ENCODE measurements at regions not wholly inside any gene's neighbourhood (a gene's known extent, or its start where the extent isn't known, plus 50 kb on each side); places are given as distances from the start of the nearest gene placed in this dataset.
"Not testable (repeated sequence)": the region's sequence is repeated elsewhere in the genome, so short reads cannot be mapped to it uniquely, and the experiment has no call there.

DNA sequence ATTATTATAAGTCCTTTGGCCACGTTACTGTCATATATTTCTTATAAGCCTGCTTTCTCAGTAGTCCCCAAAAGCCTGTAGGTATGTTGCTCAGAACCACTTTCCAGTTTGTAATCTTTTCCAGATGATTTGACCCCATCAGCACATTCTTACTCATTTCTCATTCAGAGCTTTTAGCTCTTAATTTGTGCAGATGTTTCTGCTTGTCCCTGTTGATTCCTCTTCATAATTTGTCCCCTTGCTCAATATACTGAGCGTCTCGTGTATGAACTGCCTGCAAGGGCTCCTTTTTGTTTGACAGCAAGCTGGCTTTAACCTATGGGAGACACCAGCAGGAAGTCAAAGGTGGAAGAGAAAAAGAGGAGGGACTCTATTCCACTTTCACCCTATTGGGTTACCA lies 733.8 kb upstream of the GJE1 start:
- no peak for DNase-seq (ENCODE audit: low read depth)
- no peak overlapping the region for H3K4me3 ChIP-seq (ENCODE audit: low read depth, low read length)
- TF ChIP-seq, protein P1, sequence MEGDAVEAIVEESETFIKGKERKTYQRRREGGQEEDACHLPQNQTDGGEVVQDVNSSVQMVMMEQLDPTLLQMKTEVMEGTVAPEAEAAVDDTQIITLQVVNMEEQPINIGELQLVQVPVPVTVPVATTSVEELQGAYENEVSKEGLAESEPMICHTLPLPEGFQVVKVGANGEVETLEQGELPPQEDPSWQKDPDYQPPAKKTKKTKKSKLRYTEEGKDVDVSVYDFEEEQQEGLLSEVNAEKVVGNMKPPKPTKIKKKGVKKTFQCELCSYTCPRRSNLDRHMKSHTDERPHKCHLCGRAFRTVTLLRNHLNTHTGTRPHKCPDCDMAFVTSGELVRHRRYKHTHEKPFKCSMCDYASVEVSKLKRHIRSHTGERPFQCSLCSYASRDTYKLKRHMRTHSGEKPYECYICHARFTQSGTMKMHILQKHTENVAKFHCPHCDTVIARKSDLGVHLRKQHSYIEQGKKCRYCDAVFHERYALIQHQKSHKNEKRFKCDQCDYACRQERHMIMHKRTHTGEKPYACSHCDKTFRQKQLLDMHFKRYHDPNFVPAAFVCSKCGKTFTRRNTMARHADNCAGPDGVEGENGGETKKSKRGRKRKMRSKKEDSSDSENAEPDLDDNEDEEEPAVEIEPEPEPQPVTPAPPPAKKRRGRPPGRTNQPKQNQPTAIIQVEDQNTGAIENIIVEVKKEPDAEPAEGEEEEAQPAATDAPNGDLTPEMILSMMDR (IDR thresholded peaks at IDR 0.05; ENCODE audit: control insufficient read depth, extremely low read depth, insufficient read depth) = no peak

DNA sequence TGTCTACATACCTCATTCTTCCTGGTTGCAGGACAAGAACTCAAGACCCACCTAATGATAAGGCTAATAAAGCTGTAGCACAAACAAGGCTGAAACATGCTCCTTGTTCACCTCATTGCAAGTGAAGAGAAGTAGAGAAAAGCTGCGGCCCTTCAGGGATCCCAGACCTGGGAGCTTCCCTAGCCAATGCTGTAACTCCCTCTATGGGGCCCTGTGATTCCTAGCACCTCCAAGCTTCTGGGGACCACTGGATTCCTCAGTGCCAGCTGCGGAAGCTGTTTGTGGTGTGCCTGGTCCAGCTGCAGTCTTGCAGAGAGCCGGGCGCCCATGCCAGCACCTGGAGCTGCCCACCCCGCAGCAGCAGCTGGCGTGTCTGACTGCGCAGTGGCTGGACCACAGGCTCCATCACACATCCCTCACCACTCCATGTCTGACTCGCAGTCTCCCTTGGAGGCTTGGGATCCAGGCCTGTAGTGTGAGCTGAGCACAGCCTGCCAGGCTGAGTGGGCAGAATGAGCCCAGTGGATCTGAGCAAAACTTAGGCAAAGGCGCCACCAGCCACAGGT lies 737.2 kb upstream of the GJE1 start:
- no peak overlapping the region for H3K4me3 ChIP-seq (ENCODE audit: low read depth, low read length)
- DNase-seq (ENCODE audit: low read depth) = no peak
- TF ChIP-seq, protein P1 (IDR thresholded peaks at IDR 0.05; ENCODE audit: control insufficient read depth, extremely low read depth, insufficient read depth) = no peak

DNA sequence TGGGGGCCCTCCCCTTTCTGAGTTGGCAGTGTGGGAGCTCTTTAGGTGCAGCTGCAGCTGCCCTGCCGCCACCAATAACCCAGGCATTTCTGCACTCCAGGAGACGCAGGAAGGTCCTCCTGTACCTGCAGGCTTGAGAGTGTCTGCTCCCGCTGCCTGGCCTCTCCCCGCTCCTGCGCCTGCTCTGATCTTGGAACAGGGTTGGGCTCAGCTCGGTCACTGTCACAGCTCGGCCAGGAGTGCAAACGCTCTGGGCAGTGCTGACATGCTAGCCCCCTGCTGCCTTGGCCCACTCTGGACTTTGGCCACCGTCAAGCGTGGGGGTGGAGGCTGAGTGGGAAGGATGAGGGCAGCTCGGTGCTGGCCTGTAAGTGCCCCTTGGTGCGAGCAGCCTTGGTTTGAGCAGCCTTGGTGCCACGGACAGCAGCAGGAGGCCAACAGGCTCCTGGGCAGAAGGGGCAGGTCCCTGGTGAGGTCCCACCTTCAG lies 738.1 kb upstream of the GJE1 start:
- TF ChIP-seq, protein P1 (IDR thresholded peaks at IDR 0.05; ENCODE audit: control insufficient read depth, extremely low read depth, insufficient read depth) = no peak
- DNase-seq (ENCODE audit: low read depth) = no peak
- H3K4me3 ChIP-seq (ENCODE audit: low read depth, low read length) = no peak overlapping the region

DNA sequence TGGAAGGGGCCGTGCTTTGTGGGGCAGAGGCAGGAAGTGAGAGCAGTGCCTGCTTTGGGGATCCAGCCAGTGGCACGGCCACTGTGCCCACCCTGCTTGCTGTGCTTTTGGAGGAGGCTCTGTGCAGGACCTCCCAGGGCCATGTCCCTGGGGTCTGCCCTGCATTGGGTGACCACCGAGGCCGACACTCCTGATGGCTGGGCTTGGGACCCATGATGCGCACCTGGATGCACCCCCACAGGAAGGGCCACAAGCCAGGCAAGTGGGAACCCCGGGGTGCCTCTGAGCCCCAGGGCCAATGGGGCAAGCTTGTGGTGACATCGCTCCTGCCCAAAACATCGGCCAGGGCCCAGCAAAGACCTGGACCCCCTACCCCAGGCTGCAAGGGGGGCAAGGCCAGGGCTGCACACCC lies 738.6 kb upstream of the GJE1 start:
- TF ChIP-seq, protein P1 (IDR thresholded peaks at IDR 0.05; ENCODE audit: control insufficient read depth, extremely low read depth, insufficient read depth) = no peak
- no peak overlapping the region for H3K4me3 ChIP-seq (ENCODE audit: low read depth, low read length)
- no peak for DNase-seq (ENCODE audit: low read depth)

DNA sequence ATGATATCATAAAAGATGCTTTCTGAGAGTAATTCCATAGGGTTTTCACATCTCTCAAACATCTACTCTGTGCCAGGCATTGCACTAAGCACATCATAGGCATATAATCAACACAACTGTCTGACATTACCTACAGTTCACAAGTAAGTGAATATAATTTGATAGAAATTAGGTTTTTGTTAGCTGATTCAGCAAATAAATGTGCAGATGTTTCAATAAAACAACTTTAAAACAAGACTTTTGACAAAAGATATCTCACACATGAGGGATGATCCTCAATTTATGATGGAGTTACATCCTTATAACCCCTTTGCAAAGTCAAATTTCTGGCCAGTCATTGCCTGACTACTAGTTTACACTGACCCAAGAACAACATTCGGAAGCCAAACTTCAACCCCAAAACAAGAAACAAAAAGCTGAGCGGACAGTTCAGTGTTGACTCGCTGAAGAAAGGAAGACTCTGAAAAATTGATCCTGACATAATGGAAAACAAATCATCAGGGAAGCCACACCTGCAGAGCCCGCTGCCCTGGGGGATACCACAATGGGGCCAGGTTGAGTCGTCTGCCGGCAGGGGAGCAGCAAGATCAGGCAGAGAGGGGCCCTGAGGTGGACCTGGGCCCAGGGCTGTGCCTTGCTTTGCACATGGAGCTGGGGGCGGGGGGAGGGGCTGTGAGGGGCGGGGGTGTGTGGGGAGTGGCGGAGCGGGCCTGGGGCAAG lies 739.2 kb upstream of the GJE1 start:
- no peak for DNase-seq (ENCODE audit: low read depth)
- TF ChIP-seq, protein P1 (IDR thresholded peaks at IDR 0.05; ENCODE audit: control insufficient read depth, extremely low read depth, insufficient read depth) = no peak
- no peak overlapping the region for H3K4me3 ChIP-seq (ENCODE audit: low read depth, low read length)

DNA sequence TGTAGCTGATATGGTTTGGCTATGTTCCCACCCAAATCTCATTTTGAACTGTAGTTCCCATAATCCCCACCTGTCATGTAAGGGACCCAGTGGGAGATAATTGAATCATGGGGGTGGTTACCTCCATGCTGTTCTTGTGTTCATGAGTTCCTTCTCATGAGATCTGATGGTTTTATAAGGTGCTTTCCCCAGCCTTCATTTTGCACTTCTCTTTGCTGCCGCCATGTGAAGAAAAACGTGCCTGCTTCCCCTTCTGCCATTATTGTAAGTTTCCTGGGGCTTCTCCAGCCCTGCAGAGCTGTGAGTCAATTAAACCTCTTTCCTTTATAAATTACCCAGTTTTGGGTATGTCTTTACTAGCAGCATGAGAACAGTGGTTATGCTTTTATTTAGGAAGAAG lies 741.6 kb upstream of the GJE1 start:
- DNase-seq (ENCODE audit: low read depth); H3K4me3 ChIP-seq (ENCODE audit: low read depth, low read length): not testable (repeated sequence)

DNA sequence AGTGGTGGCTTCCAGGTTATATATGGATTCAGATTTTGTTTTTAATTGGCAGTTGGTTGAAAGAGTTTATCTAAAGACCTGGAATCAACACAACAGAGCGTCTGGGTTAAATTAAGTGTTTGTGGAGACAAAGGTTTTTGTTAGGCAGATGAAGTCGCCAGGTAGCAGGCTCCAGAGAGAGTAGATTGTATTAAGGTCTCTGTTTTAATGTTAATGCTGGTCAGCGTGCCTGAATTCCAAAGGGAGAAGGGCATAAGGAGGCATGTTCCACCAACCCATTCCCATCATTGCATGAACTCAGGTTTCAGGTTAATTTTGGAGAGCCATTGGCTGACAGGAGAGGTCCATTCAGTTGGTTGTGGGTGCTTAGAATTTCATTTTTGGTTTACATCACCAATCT lies 744.1 kb upstream of the GJE1 start:
- DNase-seq (ENCODE audit: low read depth) = no peak
- TF ChIP-seq, protein P1 (IDR thresholded peaks at IDR 0.05; ENCODE audit: control insufficient read depth, extremely low read depth, insufficient read depth) = no peak
- no peak overlapping the region for H3K4me3 ChIP-seq (ENCODE audit: low read depth, low read length)
